Gastrocnemius medialis (tissue), 4 donors: ENCODE measurements at regions not wholly inside any gene's neighbourhood (a gene's known extent, or its start where the extent isn't known, plus 50 kb on each side); places are given as distances from the start of the nearest gene placed in this dataset.
"Not testable (repeated sequence)": the region's sequence is repeated elsewhere in the genome, so short reads cannot be mapped to it uniquely, and the experiment has no call there.

Source experiments
- CTCF ChIP-seq, 5 experiments: fragments of 450-650 bp in 3 of 5; fragments of 200-600 bp in 2 of 5; sonication (generic) in 2 of 5; IDR thresholded peaks in 4 of 5; conservative IDR thresholded peaks in 1 of 5; 1 replicate in 4 of 5; 2 replicates in 1 of 5; pipeline ENCODE4 v1.5.1; 2016 to 2019; ENCODE audit warnings: antibody characterized with exemption in 5 of 5, mild to moderate bottlenecking in 3 of 5, moderate library complexity in 3 of 5
- POLR2A ChIP-seq, 2 donors: fragments of 450-650 bp; IDR thresholded peaks; one replicate each; pipeline ENCODE4 v1.6.1; 2017; ENCODE audit warnings: antibody characterized with exemption in 2 of 2, mild to moderate bottlenecking in 2 of 2, moderate library complexity in 2 of 2

- not testable (repeated sequence) for TF ChIP-seq CTCF (IDR thresholded peaks at IDR 0.05 in 4 of 5, conservative IDR thresholded peaks at IDR 0.05 in 1 of 5); POLR2A (IDR thresholded peaks at IDR 0.05)
Observed at GRCh38 chrX:90453770-90454338, 532.1 kb downstream of the TGIF2LX start.
